SK-N-SH (cell line): ENCODE measurements at regions not wholly inside any gene's neighbourhood (a gene's known extent, or its start where the extent isn't known, plus 50 kb on each side); places are given as distances from the start of the nearest gene placed in this dataset.

Source experiments
- CTCF ChIA-PET: fragments of 300-600, 350-600 bp; formaldehyde crosslinking; extraction: SDS; loops from one replicate; lab custom pipeline; 2021; lab: Yijun Ruan, JAX
- POLR2A ChIA-PET: fragments of 350-600 bp; sonication (Branson Sonifier 250); formaldehyde crosslinking; extraction: SDS; loops from one replicate; lab custom pipeline; 2020; ENCODE audit warnings: antibody characterized with exemption, inconsistent platforms; lab: Yijun Ruan, JAX
- DNase-seq: peaks from one replicate; pipeline ENCODE4 v3.0.0; 2012
- H2AFZ ChIP-seq: fragments of 200-600 bp; sonication (generic); 2 replicates; pipeline ENCODE4 v1.8.1; 2016; ENCODE audit warnings: antibody characterized with exemption, mild to moderate bottlenecking, low read depth
- H3F3A ChIP-seq: fragments of 200-600 bp; sonication (generic); replicated peaks from 2 replicates; pipeline ENCODE3; 2016; ENCODE audit warnings: antibody characterized with exemption, mild to moderate bottlenecking; ENCODE audit not compliant: insufficient read depth
- H3K27ac ChIP-seq, 2 experiments: fragments of 200-500 bp in 1 of 2; fragments of 200-600 bp in 1 of 2; sonication (Bioruptor generic) in 1 of 2; sonication (generic), shearing (Covaris generic) in 1 of 2; 2 replicates each; pipeline versions ENCODE4 v1.5.1 to v1.6.1; 2014 to 2016; ENCODE audit warnings: low read depth in 2 of 2, inconsistent platforms in 1 of 2, low read length in 1 of 2, mild to moderate bottlenecking in 1 of 2, mixed read lengths in 1 of 2
- H3K27me3 ChIP-seq: fragments of 200-600 bp; sonication (generic), shearing (Covaris generic); 2 replicates; pipeline ENCODE4 v1.6.1; 2016; ENCODE audit warnings: mixed run types; ENCODE audit not compliant: insufficient read depth
- H3K36me3 ChIP-seq, 2 experiments: fragments of 200-500 bp in 1 of 2; fragments of 200-600 bp in 1 of 2; sonication (Bioruptor generic) in 1 of 2; sonication (generic) in 1 of 2; replicated peaks in 1 of 2; 2 replicates each; pipeline versions ENCODE3 to v1.5.1; 2014 to 2016; ENCODE audit warnings: low read length in 1 of 2, mild to moderate bottlenecking in 1 of 2; ENCODE audit not compliant: insufficient read depth in 2 of 2, control insufficient read depth in 1 of 2
- H3K4me1 ChIP-seq, 2 experiments: fragments of 200-500 bp in 1 of 2; fragments of 200-600 bp in 1 of 2; sonication (Bioruptor generic) in 1 of 2; sonication (generic), shearing (Covaris generic) in 1 of 2; 2 replicates each; pipeline versions ENCODE4 v1.5.1 to v1.6.1; 2014 to 2016; ENCODE audit warnings: low read depth in 1 of 2, low read length in 1 of 2, mixed run types in 1 of 2; ENCODE audit not compliant: insufficient read depth in 2 of 2, control insufficient read depth in 1 of 2
- H3K4me2 ChIP-seq: fragments of 200-600 bp; sonication (generic), shearing (Covaris generic); 2 replicates; pipeline ENCODE4 v1.6.1; 2017; ENCODE audit warnings: mixed run types
- H3K4me3 ChIP-seq, 2 experiments: fragments of 200-500 bp in 1 of 2; fragments of 200-600 bp in 1 of 2; sonication (Bioruptor generic) in 1 of 2; sonication (generic), shearing (Covaris generic) in 1 of 2; 2 replicates each; pipeline versions ENCODE4 v1.5.1 to v1.8.1; 2014 to 2016; ENCODE audit warnings: low read depth in 2 of 2, inconsistent platforms in 1 of 2, low read length in 1 of 2, mild to moderate bottlenecking in 1 of 2, mixed read lengths in 1 of 2, moderate library complexity in 1 of 2
- H3K79me2 ChIP-seq: fragments of 200-600 bp; sonication (generic); 2 replicates; pipeline ENCODE4 v1.8.1; 2017; ENCODE audit warnings: mild to moderate bottlenecking; ENCODE audit not compliant: insufficient read depth
- H3K9ac ChIP-seq: fragments of 200-600 bp; sonication (generic); 2 replicates; pipeline ENCODE4 v1.6.1; 2017; ENCODE audit warnings: mixed run types
- H3K9me2 ChIP-seq: fragments of 200-600 bp; sonication (generic); 2 replicates; pipeline ENCODE4 v1.6.1; 2017; ENCODE audit warnings: mixed run types
- H3K9me3 ChIP-seq: fragments of 200-600 bp; sonication (generic); 2 replicates; pipeline ENCODE4 v1.6.1; 2017; ENCODE audit warnings: mixed run types, mild to moderate bottlenecking, moderate library complexity
- H4K20me1 ChIP-seq: fragments of 200-600 bp; sonication (generic); 2 replicates; pipeline ENCODE4 v1.6.1; 2017; ENCODE audit warnings: mild to moderate bottlenecking, mixed run types; ENCODE audit not compliant: insufficient read depth
- CHD2 ChIP-seq: fragments of 150-350 bp; IDR thresholded peaks from 2 replicates; pipeline ENCODE4 v1.6.1; 2018; ENCODE audit warnings: low read length; ENCODE audit not compliant: partially characterized antibody
- ELF1 ChIP-seq: IDR thresholded peaks from 2 replicates; pipeline ENCODE4 v1.4.0; 2012
- EP300 ChIP-seq, 2 experiments: IDR thresholded peaks; 2 replicates each; pipeline versions ENCODE4 v1.4.0 to v1.6.1; 2012; ENCODE audit warnings: borderline replicate concordance in 1 of 2, low read depth in 1 of 2, low read length in 1 of 2
- FOSL2 ChIP-seq: IDR thresholded peaks from 2 replicates; pipeline ENCODE4 v1.4.0; 2012; ENCODE audit warnings: low read depth, mild to moderate bottlenecking, moderate library complexity, borderline replicate concordance
- FOXJ3 ChIP-seq: sonication (generic); formaldehyde crosslinking; IDR thresholded peaks from 2 replicates; pipeline ENCODE4 v1.5.1; 2020; ENCODE audit warnings: mild to moderate bottlenecking, missing genetic modification reagents
- JUND ChIP-seq: IDR thresholded peaks from 2 replicates; pipeline ENCODE4 v1.4.0; 2012
- NFIC ChIP-seq: IDR thresholded peaks from 2 replicates; pipeline ENCODE4 v1.4.0; 2012; ENCODE audit warnings: borderline replicate concordance
- POLR2AphosphoS5 ChIP-seq: IDR thresholded peaks from 2 replicates; pipeline ENCODE4 v1.6.1; 2012; ENCODE audit warnings: low read depth, low read length
- RCOR1 ChIP-seq: fragments of 150-350 bp; IDR thresholded peaks from 2 replicates; pipeline ENCODE4 v1.6.1; 2017; ENCODE audit warnings: antibody characterized with exemption, low read length
- RFX5 ChIP-seq: IDR thresholded peaks from 2 replicates; pipeline ENCODE4 v1.6.1; 2012; ENCODE audit warnings: mild to moderate bottlenecking, improper control_type of control experiment, low read length
- RXRA ChIP-seq: IDR thresholded peaks from 2 replicates; pipeline ENCODE4 v1.4.0; 2012; ENCODE audit warnings: low read depth, mild to moderate bottlenecking, borderline replicate concordance
- SMC3 ChIP-seq: IDR thresholded peaks from 2 replicates; pipeline ENCODE4 v1.6.1; 2012; ENCODE audit warnings: low read depth, low read length, improper control_type of control experiment
- TAF1 ChIP-seq: IDR thresholded peaks from 2 replicates; pipeline ENCODE4 v1.6.1; 2012; ENCODE audit warnings: low read depth, mild to moderate bottlenecking, low read length, moderate library complexity, borderline replicate concordance
- TCF12 ChIP-seq: IDR thresholded peaks from 2 replicates; pipeline ENCODE4 v1.4.0; 2012
- WGBS: methylation state at CpG from one replicate; pipeline ENCODE4 v1.1.6; 2017; ENCODE audit warnings: low lambda C conversion rate; 5-methylcytosine and 5-hydroxymethylcytosine counted together
- TF ChIP-seq, protein P1 (sequence below): fragments of 200-600 bp; sonication (generic); IDR thresholded peaks from 2 replicates; pipeline ENCODE4 v1.6.1; 2017; ENCODE audit warnings: antibody characterized with exemption, mild to moderate bottlenecking, moderate library complexity
- TF ChIP-seq, protein P2 (sequence below): IDR thresholded peaks from 2 replicates; pipeline ENCODE4 v1.4.0; 2012; ENCODE audit warnings: low read depth, borderline replicate concordance
- TF ChIP-seq, protein P3 (sequence below): IDR thresholded peaks from 2 replicates; pipeline ENCODE4 v1.6.1; 2012; ENCODE audit warnings: mild to moderate bottlenecking, low read depth, low read length, moderate library complexity

DNA sequence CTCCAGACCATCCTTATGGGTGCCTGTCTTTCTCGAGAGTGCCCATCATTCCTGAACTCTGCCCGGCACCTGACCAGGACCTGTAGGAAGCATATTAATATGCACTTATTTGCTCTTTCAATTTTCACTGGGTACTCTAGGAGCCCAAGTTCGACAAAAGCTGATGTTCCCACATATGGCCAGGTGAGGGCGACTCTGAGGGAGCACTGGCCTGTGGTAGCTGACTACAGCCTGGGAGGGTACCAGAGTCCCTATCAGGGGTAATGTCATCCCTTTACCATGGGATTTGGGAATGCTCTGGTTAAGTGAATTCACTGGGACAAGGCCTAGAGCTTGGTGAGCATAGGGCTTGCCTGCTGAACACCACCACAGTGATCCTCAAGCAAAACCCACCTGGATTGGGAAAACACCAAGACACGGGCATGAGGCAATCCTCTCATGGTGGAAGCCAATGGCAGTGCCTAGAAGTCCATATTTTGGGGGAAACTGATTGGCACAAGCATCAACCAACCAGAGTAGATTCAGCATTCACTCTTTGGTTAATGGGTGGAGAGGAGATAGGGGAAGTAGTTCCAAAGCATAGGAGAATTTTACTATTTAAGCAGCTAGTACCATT lies 112.2 kb downstream of the MTX3 start:
- Histone ChIP-seq H2AFZ (no peak overlapping the region), H3K79me2 (no peaks in the 10 kb centered on the region), H3K9me2 (no peaks in the 10 kb centered on the region), H3K9ac (no peak overlapping the region), H3K4me2 (no peak overlapping the region), H4K20me1 (no peaks in the 10 kb centered on the region), H3F3A (no peaks in the 10 kb centered on the region), H3K4me1 (peaks cover 0 to 2% of the 10 kb centered on the region in 2 experiments; a peak in 2 of 4 replicates), H3K27ac (no peak overlapping the region), H3K27me3 (no peaks in the 10 kb centered on the region; the same call in 1 of the 2 replicates), H3K9me3 (no peaks in the 10 kb centered on the region), H3K4me3 (no peak overlapping the region), H3K36me3 (no peaks in the 10 kb centered on the region)
- peak; percentile 26; the same call in 1 of the 2 replicates for TF ChIP-seq SMC3
- TF ChIP-seq, protein P1, sequence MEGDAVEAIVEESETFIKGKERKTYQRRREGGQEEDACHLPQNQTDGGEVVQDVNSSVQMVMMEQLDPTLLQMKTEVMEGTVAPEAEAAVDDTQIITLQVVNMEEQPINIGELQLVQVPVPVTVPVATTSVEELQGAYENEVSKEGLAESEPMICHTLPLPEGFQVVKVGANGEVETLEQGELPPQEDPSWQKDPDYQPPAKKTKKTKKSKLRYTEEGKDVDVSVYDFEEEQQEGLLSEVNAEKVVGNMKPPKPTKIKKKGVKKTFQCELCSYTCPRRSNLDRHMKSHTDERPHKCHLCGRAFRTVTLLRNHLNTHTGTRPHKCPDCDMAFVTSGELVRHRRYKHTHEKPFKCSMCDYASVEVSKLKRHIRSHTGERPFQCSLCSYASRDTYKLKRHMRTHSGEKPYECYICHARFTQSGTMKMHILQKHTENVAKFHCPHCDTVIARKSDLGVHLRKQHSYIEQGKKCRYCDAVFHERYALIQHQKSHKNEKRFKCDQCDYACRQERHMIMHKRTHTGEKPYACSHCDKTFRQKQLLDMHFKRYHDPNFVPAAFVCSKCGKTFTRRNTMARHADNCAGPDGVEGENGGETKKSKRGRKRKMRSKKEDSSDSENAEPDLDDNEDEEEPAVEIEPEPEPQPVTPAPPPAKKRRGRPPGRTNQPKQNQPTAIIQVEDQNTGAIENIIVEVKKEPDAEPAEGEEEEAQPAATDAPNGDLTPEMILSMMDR: peak; percentile 50
- no peak for TF ChIP-seq POLR2AphosphoS5
- peak; percentile 32 for DNase-seq
- ChIA-PET POLR2A (no interaction called here), CTCF (interaction anchor here (0.7 to 2.2 kb wide), 6 partner anchors 12 to 429 kb away, joined by 3 to 10 read pairs (median 4); no protein-coding TSS in a partner anchor)
- WGBS: 25% methylated on average over 5 of the region's 5 CpGs

DNA sequence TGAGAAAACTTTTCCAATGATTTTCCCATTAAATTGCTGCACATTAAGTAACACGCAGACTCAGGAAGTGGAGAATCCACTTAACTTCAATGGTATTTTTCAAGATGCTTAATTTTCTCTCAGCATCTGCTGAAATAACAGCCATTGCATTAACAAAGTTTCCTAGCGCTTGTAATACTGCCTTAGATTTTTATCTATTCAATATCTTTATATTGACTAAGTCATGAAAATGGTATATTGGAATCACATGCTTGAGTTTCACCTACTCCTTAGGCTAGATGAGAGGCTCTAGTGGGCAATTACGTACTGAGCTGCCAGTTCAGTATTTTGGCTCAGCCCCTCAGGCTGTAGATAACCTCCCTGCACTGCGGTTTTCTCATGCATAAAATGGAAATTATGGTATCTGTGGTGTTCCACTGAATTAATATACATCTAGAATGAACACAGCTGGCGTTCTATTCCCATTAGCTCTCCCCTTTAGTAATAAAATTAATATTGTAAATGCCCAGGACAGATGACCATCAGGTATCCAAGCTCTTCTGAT lies 112.9 kb downstream of the MTX3 start:
- POLR2A ChIA-PET: no interaction called here

More for the DNA sequence above, 112.9 kb downstream of the MTX3 start:
- no peaks in the 10 kb centered on the region; the same call in 1 of the 2 replicates for H3K27me3 ChIP-seq
- H3K4me3 ChIP-seq: no peak overlapping the region
- no peak overlapping the region for H3K4me2 ChIP-seq
- DNase-seq: peak; percentile 15
- 62% methylated on average over 5 of the region's 5 CpGs for WGBS
- peaks cover 0 to 2% of the 10 kb centered on the region in 2 experiments; a peak in 2 of 4 replicates for H3K4me1 ChIP-seq
- no peak overlapping the region for H3K27ac ChIP-seq
- no peaks in the 10 kb centered on the region for H3K79me2 ChIP-seq
- TF ChIP-seq JUND (no peak), FOXJ3 (CRISPR knock-in tag) (no peak), NFIC (no peak), EP300 (IDR thresholded peaks at IDR 0.05; ENCODE audit: borderline replicate concordance in 1 of 2, low read depth in 1 of 2, low read length in 1 of 2) (no peak), ELF1 (no peak), RCOR1 (no peak), TCF12 (no peak), FOSL2 (no peak), TAF1 (no peak), CHD2 (no peak), RXRA (no peak), RFX5 (no peak)
- TF ChIP-seq, protein P1: no peak
- TF ChIP-seq, protein P2, sequence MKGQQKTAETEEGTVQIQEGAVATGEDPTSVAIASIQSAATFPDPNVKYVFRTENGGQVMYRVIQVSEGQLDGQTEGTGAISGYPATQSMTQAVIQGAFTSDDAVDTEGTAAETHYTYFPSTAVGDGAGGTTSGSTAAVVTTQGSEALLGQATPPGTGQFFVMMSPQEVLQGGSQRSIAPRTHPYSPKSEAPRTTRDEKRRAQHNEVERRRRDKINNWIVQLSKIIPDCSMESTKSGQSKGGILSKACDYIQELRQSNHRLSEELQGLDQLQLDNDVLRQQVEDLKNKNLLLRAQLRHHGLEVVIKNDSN: no peak
- TF ChIP-seq, protein P3, sequence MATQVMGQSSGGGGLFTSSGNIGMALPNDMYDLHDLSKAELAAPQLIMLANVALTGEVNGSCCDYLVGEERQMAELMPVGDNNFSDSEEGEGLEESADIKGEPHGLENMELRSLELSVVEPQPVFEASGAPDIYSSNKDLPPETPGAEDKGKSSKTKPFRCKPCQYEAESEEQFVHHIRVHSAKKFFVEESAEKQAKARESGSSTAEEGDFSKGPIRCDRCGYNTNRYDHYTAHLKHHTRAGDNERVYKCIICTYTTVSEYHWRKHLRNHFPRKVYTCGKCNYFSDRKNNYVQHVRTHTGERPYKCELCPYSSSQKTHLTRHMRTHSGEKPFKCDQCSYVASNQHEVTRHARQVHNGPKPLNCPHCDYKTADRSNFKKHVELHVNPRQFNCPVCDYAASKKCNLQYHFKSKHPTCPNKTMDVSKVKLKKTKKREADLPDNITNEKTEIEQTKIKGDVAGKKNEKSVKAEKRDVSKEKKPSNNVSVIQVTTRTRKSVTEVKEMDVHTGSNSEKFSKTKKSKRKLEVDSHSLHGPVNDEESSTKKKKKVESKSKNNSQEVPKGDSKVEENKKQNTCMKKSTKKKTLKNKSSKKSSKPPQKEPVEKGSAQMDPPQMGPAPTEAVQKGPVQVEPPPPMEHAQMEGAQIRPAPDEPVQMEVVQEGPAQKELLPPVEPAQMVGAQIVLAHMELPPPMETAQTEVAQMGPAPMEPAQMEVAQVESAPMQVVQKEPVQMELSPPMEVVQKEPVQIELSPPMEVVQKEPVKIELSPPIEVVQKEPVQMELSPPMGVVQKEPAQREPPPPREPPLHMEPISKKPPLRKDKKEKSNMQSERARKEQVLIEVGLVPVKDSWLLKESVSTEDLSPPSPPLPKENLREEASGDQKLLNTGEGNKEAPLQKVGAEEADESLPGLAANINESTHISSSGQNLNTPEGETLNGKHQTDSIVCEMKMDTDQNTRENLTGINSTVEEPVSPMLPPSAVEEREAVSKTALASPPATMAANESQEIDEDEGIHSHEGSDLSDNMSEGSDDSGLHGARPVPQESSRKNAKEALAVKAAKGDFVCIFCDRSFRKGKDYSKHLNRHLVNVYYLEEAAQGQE: no peak
- no peaks in the 10 kb centered on the region for H3K36me3 ChIP-seq
- CTCF ChIA-PET: interaction anchor here (1.0 to 2.2 kb wide), 5 partner anchors 12 to 205 kb away, joined by 3 to 10 read pairs (median 6); no protein-coding TSS in a partner anchor
- no peaks in the 10 kb centered on the region for H3K9me3 ChIP-seq
- H4K20me1 ChIP-seq: no peaks in the 10 kb centered on the region
- no peak overlapping the region for H2AFZ ChIP-seq
- H3K9ac ChIP-seq: no peak overlapping the region
- no peaks in the 10 kb centered on the region for H3F3A ChIP-seq
- no peaks in the 10 kb centered on the region for H3K9me2 ChIP-seq
